ENCODE measurements at regions not wholly inside any gene's neighbourhood (a gene's known extent, or its start where the extent isn't known, plus 50 kb on each side); places are given as distances from the start of the nearest gene placed in this dataset.

GRCh38 chr18:37783771-37784170 lies 218.2 kb upstream of the CELF4 start:
- no TSS peak for BruUV-seq (replicated peaks)
- intact Hi-C loops (cut with micrococcal nuclease), result no loop called here
- DNase-seq (ENCODE audit: unreplicated experiment), result no peak
- no peak overlapping the region for H3K27ac Mint-ChIP-seq (ENCODE audit: low read depth, unreplicated experiment)
- ChIA-PET POLR2A (no interaction called here), CTCF (interaction anchor here (0.6 kb wide), 1 partner anchor 1185 kb away, joined by 4 read pairs; no protein-coding TSS in a partner anchor)
- H3K36me3 Mint-ChIP-seq (ENCODE audit: insufficient read depth, unreplicated experiment), result no peaks in the 10 kb centered on the region
- no peaks in the 10 kb centered on the region for H3K4me1 Mint-ChIP-seq (ENCODE audit: insufficient read depth, unreplicated experiment)
- no peak overlapping the region for H3K4me3 Mint-ChIP-seq (ENCODE audit: unreplicated experiment)
- TF ChIP-seq CTCF (IDR thresholded peaks at IDR 0.05; ENCODE audit: unreplicated experiment), result no peak
- no peaks in the 10 kb centered on the region for H3K9me3 Mint-ChIP-seq (ENCODE audit: unreplicated experiment)
- no peaks in the 10 kb centered on the region for H3K27me3 Mint-ChIP-seq (ENCODE audit: insufficient read depth, unreplicated experiment)

- TF ChIP-seq CTCF (IDR thresholded peaks at IDR 0.05; ENCODE audit: unreplicated experiment), result no peak
- intact Hi-C loops (cut with micrococcal nuclease), result loop anchor here (2.0 to 5.0 kb wide), 3 partner anchors 633 to 1793 kb away; no protein-coding TSS in a partner anchor
- Mint-ChIP-seq H3K27ac (ENCODE audit: low read depth, unreplicated experiment) (no peak overlapping the region), H3K27me3 (ENCODE audit: insufficient read depth, unreplicated experiment) (peaks cover 21% of the 10 kb centered on the region), H3K36me3 (ENCODE audit: insufficient read depth, unreplicated experiment) (no peaks in the 10 kb centered on the region), H3K4me1 (ENCODE audit: insufficient read depth, unreplicated experiment) (no peaks in the 10 kb centered on the region), H3K4me3 (ENCODE audit: unreplicated experiment) (no peak overlapping the region), H3K9me3 (ENCODE audit: unreplicated experiment) (no peaks in the 10 kb centered on the region)
- POLR2A ChIA-PET, result interaction anchor here (0.6 kb wide), 1 partner anchor 1153 kb away, joined by 3 read pairs; no protein-coding TSS in a partner anchor
- no TSS peak for BruUV-seq (replicated peaks)
- DNase-seq (ENCODE audit: unreplicated experiment), result no peak
- CTCF ChIA-PET, result interaction anchor here (0.5 to 2.8 kb wide), 25 partner anchors 9 to 1792 kb away, joined by 3 to 16 read pairs (median 3); no protein-coding TSS in a partner anchor
Observed at GRCh38 chr18:37779220-37779619, 213.6 kb upstream of the CELF4 start.

- BruUV-seq (replicated peaks), result no TSS peak
- ChIA-PET CTCF (interaction anchor here (0.5 to 2.8 kb wide), 29 partner anchors 8 to 1793 kb away, joined by 3 to 16 read pairs (median 3); no protein-coding TSS in a partner anchor), POLR2A (interaction anchor here (0.6 to 1.1 kb wide), 2 partner anchors 399 to 1153 kb away, joined by 3 read pairs; no protein-coding TSS in a partner anchor)
- DNase-seq (ENCODE audit: unreplicated experiment), result peak; percentile 59
- TF ChIP-seq CTCF (IDR thresholded peaks at IDR 0.05; ENCODE audit: unreplicated experiment), result peak; percentile 81
- Mint-ChIP-seq H3K27ac (ENCODE audit: low read depth, unreplicated experiment) (no peak overlapping the region), H3K4me1 (ENCODE audit: insufficient read depth, unreplicated experiment) (no peaks in the 10 kb centered on the region), H3K9me3 (ENCODE audit: unreplicated experiment) (no peaks in the 10 kb centered on the region), H3K36me3 (ENCODE audit: insufficient read depth, unreplicated experiment) (no peaks in the 10 kb centered on the region), H3K27me3 (ENCODE audit: insufficient read depth, unreplicated experiment) (peaks cover 21% of the 10 kb centered on the region), H3K4me3 (ENCODE audit: unreplicated experiment) (no peak overlapping the region)
- intact Hi-C loops (cut with micrococcal nuclease), result loop anchor here (2.0 to 5.0 kb wide), 3 partner anchors 634 to 1794 kb away; no protein-coding TSS in a partner anchor
Observed at GRCh38 chr18:37778417-37779165, 213.0 kb upstream of the CELF4 start.

- peaks cover 2% of the 10 kb centered on the region for H3K27me3 Mint-ChIP-seq (ENCODE audit: insufficient read depth, unreplicated experiment)
- H3K27ac Mint-ChIP-seq (ENCODE audit: low read depth, unreplicated experiment), result no peak overlapping the region
- no peak for TF ChIP-seq CTCF (IDR thresholded peaks at IDR 0.05; ENCODE audit: unreplicated experiment)
- CTCF ChIA-PET, result interaction anchor here (0.6 to 2.5 kb wide), 2 partner anchors 9 to 274 kb away, joined by 3 to 12 read pairs; no protein-coding TSS in a partner anchor
- DNase-seq (ENCODE audit: unreplicated experiment), result no peak
- POLR2A ChIA-PET, result interaction anchor here (0.6 kb wide), 1 partner anchor 71 kb away, joined by 3 read pairs; no protein-coding TSS in a partner anchor
- H3K4me3 Mint-ChIP-seq (ENCODE audit: unreplicated experiment), result no peak overlapping the region
- H3K36me3 Mint-ChIP-seq (ENCODE audit: insufficient read depth, unreplicated experiment), result no peaks in the 10 kb centered on the region
- BruUV-seq (replicated peaks), result no TSS peak
- no peaks in the 10 kb centered on the region for H3K4me1 Mint-ChIP-seq (ENCODE audit: insufficient read depth, unreplicated experiment)
- intact Hi-C loops (cut with micrococcal nuclease), result no loop called here
- H3K9me3 Mint-ChIP-seq (ENCODE audit: unreplicated experiment), result no peaks in the 10 kb centered on the region
Observed at GRCh38 chr18:37769826-37770225, 204.2 kb upstream of the CELF4 start.

All from MCF 10A (cell line).